ENCODE measurements at regions not wholly inside any gene's neighbourhood (a gene's known extent, or its start where the extent isn't known, plus 50 kb on each side); places are given as distances from the start of the nearest gene placed in this dataset.
A peak's percentile ranks its signal among the peaks of the same experiment; 100 is the strongest.

GRCh38 chr1:4395676-4396075, 258.7 kb upstream of the AJAP1 start:
- intact Hi-C loops (cut with DNase I), result no loop called here
- ATAC-seq (no peak), DNase-seq (ENCODE audit: missing footprints) (no peak)

DNA sequence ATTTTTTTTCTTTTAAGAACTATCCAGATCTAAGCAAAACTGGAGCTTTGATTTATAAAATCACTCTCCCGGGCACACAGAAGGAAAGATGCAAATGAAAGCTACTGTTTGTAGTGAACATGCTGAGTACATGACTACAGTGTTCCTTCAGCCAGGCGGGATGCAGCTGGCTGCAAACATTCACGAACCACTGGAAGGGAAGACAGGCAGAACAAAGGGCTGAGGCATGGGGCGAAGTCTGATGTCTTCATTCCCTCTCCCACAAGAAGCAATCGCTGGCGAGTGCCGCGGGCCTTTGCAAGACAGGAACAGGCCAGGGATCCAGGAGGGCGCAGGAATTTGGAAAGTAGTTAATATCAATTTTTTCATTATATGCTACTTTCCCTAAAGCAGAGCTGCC, 257.9 kb upstream of the AJAP1 start:
- ATAC-seq (no peak), DNase-seq (ENCODE audit: missing footprints) (no peak)
- intact Hi-C loops (cut with DNase I), result no loop called here

- intact Hi-C loops (cut with DNase I), result no loop called here
- DNase-seq (ENCODE audit: missing footprints), result no peak
- ATAC-seq, result no peak
Observed at GRCh38 chr1:4397196-4397595, 257.2 kb upstream of the AJAP1 start.

- DNase-seq (ENCODE audit: missing footprints), result no peak
- no peak for ATAC-seq
- intact Hi-C loops (cut with DNase I), result no loop called here
Observed at GRCh38 chr1:4402032-4402431, 252.4 kb upstream of the AJAP1 start.

DNA sequence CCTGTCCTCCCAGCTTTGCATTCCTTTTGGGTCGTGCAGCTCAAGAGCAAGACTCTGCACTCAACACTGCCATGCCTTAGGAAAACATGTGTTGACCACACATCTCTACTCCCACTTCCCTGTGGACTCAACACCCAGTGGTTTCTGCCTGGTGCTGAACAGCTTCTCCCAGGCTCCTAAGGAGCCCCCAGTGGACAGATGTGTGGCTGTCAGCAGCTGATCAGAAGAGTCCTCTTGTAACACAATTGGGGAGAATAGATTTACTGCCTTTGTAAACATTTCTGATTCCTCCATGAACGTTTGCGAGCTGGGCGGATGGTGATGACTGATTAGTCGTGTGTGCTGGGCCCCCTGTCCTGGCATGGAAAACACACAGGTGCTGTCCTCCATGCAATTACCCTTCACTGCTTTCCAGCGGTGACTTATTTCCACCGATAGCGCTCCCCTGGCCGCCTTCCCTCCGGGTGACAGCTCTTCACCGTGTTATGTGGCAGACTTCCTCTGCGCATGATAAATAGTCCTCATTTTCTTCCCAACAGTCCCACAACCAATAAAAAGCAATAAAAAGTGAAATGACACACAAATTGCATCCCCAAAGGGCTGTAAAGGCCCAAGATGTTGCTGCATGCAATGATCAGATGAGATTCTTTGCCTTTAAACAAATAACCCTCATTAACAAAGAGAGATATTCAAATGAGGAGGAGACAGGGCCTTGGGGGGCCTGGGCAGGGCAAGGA, 249.4 kb upstream of the AJAP1 start:
- DNase-seq (ENCODE audit: missing footprints) (no peak), ATAC-seq (no peak)
- intact Hi-C loops (cut with DNase I), result no loop called here

DNA sequence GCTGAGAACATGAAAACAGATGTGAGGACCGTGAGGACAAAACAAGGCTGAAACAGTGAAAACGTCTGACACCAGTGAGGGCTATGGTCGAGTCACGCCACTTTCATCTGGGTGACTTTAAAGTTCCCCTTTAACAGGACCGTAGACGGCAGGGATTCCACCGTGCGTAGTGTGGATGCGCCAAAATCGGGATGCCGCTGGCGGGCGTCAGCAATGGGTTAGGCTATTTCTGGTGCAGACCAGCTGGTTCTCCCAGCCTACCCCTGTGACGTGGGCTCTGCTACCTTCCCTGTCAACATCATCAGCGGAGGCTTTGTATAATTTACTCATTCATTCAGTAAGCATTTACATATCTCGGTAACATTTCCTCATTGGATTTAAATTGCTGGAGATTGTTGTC, 246.6 kb upstream of the AJAP1 start:
- ATAC-seq, result no peak

GRCh38 chr1:4408380-4408779, 246.0 kb upstream of the AJAP1 start:
- intact Hi-C loops (cut with DNase I), result no loop called here
- DNase-seq (ENCODE audit: missing footprints) (no peak), ATAC-seq (no peak)

More for the DNA sequence above, 246.6 kb upstream of the AJAP1 start:
- DNase-seq (ENCODE audit: missing footprints), result no peak
- intact Hi-C loops (cut with DNase I), result no loop called here

GRCh38 chr1:4411862-4412261, 242.5 kb upstream of the AJAP1 start:
- no peak for ATAC-seq
- intact Hi-C loops (cut with DNase I), result no loop called here

DNA sequence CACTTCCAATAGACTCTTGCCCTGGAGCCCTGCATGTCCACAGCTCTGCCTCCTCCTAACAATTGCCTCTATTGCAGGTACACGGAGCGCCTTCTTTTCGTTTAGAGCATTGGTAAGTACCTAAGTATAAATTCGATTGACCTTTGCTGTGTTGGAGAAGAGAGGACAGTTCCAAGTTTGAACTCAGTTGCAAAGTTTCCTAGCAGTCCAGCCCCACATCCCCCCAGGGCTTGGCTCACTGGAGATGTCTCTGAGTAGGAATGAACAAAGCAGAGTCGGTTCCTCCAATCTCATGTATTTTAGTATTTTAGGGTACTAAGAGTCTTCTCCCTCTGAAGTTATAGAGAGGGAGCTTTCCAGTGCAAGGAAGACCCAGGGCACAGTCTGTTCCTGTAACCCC, 238.9 kb upstream of the AJAP1 start:
- no peak for DNase-seq (ENCODE audit: missing footprints)
- ATAC-seq, result no peak
- intact Hi-C loops (cut with DNase I), result no loop called here

More at GRCh38 chr1:4411862-4412261, 242.5 kb upstream of the AJAP1 start:
- peak; percentile 60 for DNase-seq (ENCODE audit: missing footprints)

DNA sequence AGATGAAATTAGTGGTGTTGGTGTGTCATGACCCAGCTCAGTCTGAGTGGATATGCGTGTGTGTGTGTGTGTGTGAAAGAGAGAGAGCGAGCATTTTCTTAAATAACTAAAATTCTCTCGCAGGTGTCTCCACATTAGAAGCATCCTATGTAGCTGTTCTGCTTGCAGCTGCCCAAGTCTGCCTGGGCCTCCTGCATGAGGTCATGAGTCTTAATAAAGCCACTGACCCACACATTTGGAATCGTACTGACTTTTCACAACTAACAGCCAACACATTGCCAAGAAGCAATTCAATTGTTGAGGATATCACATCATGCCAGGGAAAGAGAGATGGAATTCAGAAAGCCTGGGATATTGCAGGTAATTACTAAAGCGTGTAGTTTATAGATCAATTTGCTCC, 238.2 kb upstream of the AJAP1 start:
- intact Hi-C loops (cut with DNase I), result no loop called here
- no peak for DNase-seq (ENCODE audit: missing footprints)
- peak; percentile 83 for ATAC-seq

DNA sequence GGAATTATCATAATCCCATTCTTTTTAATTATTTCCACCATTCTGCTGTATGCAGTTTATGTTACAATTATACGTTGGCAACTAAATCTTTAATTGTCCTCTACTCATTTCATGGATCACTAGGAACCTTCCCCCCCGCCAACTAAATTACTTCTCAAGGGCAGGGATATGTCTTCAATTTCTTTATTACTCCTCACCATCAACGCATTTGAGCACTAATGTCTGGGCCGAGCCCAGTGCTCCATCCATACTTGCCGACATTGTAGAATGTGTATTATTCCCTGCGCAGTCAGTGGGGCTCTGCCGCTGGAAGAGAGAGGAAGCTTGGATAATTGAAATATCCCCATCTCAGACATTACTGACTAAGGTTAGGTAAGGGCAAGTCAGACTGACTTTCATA, 236.4 kb upstream of the AJAP1 start:
- ATAC-seq (no peak), DNase-seq (ENCODE audit: missing footprints) (no peak)
- intact Hi-C loops (cut with DNase I), result no loop called here

DNA sequence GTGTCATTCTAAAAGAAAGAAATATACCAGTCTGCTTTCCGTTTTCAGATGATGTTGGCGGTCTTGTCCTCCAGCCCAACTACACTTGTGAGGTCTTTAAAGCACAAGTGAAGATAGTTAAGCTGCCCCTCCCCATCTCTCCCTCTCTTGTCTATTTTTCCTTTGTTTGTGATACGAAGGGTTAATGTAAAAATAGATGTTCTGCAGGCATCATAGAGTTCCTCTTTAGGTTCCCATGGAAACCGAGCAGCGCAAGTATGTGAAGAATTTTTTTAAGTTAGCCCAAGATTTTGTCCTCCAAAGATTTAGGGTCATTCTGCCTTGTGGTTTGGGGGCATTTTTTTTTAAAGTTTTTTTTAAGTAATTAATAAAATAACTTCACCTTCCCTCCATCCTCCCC, 232.4 kb upstream of the AJAP1 start:
- intact Hi-C loops (cut with DNase I), result no loop called here

DNA sequence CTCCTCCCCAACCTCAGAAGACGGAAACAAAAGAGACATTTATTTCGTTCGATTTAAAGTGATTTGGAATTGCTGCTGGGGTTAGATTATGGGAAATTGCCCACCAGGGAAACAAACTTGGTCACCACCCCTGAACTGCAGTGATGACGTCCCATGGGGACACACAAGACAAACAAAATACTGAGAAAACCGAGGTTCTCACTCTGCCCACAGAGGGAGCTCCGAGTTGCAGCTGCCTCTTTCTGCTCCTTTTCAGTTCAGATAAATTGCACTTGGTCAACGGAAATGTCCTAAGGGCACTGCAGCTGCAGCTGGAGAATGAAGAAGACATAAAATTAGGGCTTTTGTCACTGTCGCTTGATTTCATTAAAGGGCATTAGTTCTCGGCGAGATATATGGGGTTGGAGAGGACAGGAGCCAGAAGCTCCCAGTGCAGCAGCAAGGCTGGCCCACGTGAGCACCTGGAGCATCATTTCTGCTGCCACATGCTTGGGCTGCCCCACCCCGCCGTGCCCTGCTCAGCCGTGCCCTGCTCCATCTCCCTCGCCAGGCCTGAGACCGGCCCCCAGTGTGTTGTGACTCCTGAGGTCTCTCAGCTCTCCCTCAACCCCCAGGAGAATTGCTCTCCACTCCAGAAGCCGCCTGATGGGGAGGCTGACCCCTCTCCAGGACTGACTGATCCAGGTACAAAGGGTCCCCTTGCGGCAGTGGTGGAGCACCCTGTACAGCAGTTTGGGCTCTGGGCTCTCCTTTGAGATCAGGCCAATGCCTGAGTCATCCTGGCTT, 231.7 kb upstream of the AJAP1 start:
- ATAC-seq (no peak), DNase-seq (ENCODE audit: missing footprints) (no peak)
- intact Hi-C loops (cut with DNase I), result no loop called here

More for the DNA sequence above, 232.4 kb upstream of the AJAP1 start:
- no peak for DNase-seq (ENCODE audit: missing footprints)
- ATAC-seq, result no peak

DNA sequence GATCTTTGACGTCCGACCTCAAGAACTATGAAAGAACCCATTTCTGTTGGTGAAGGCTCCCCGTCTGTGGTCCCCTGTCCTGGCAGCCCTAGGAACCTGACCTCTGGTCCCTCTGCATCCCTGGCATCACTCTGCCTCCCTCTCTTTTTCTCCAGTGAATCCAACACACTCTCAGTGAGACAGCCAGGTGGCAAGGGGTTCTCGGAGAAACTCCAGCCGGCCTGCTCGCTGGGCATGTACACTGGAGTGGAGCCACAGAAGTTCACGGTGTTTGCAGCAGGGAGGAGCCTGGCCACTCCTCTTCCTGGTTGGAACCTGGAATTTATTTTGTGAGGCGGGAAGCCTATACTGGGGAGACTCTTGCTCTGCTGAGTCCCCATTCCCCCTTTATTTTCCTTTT, 230.2 kb upstream of the AJAP1 start:
- ATAC-seq (no peak), DNase-seq (ENCODE audit: missing footprints) (no peak)
- intact Hi-C loops (cut with DNase I), result no loop called here

DNA sequence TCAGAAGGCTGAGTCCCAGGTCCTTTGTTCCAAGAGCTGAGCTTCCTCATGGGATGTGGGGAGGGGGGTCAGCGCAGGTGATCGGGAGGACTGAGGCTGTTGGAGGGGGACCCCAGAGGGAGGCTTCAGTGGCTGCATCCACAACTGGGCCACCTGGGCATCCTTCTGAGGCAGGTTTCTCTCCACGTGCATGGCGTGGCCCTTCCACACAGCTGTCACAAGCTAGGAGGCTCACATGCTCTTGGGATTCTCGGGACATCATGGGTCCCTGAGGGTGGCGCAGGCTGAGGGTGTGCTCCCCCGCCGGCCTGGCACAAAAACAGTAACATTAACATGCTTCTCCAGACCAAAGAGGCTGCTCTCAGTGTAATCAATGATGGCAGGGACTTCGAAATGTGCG, 229.6 kb upstream of the AJAP1 start:
- no peak for ATAC-seq
- DNase-seq (ENCODE audit: missing footprints), result no peak
- intact Hi-C loops (cut with DNase I), result no loop called here

- DNase-seq (ENCODE audit: missing footprints), result no peak
- ATAC-seq, result no peak
- intact Hi-C loops (cut with DNase I), result no loop called here
Observed at GRCh38 chr1:4425892-4426291, 228.5 kb upstream of the AJAP1 start.

DNA sequence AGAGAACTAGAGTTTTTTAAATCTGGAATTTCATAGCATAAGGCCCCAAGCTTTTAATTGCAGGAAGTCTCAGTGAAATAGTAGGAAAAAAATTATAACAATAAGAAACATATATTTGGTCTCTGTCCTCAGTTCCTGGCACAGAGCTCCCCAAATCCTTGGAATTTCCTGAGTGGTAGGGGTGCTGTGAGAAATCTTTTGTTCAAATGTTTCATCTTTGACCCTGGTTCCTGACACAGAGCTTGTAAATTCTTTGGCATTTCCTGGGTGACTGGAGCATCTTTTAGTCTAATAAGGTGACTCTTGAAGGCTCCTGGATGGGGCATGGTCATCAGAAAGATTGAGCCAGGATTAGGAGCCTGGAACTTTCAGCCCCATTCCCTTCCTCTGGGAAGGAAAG, 225.7 kb upstream of the AJAP1 start:
- DNase-seq (ENCODE audit: missing footprints) (no peak), ATAC-seq (no peak)
- intact Hi-C loops (cut with DNase I), result no loop called here

DNA sequence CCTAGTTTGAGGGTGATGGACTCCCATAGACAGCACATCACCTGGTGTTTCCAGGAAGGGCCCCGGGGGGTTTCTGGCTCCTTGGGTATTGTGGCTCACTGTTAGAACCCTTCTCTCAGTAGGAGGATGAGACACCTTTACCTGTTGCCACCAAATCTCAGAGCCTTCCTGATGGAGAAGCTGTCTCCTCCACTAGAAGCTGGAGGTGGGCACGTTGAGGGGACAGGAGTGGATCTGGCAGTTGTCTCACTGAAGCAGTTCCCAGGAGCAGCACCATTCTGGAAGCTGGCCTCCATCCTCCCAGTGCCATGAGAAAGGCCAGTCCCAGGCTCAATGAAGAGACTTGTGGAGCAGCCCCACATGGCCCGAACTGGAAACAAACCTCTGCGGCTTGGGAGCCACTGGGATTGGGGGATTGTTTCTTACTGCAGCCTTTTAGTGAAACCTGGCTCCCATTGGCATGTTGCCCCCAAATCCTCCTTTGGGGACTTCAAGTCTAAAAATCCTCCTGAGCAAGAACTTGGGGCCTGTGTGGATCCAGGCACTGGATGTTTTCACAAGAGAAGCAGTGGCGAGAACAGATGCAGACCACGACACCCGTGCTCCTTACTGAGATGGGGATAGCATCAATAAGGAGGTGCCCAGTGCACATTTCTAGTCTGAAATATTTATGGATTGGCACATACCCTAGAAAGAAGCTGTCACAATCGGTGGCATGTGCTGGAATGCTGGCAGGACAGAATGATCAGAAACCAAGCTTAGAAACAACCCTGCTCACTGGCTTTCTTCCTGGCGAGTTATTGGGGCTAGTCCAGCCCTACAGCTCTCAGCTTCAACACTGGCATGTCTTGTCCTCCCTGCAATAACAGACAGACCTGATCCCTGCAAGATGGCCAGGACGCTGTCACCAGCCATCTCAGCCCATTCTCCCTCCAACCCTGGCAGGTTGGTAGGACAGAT, 223.7 kb upstream of the AJAP1 start:
- DNase-seq (ENCODE audit: missing footprints) (no peak), ATAC-seq (peak; percentile 47)
- intact Hi-C loops (cut with DNase I), result no loop called here

- no peak for DNase-seq (ENCODE audit: missing footprints)
- ATAC-seq, result no peak
- intact Hi-C loops (cut with DNase I), result no loop called here
Observed at GRCh38 chr1:4431491-4431890, 222.9 kb upstream of the AJAP1 start.
